ENCODE measurements at regions not wholly inside any gene's neighbourhood (a gene's known extent, or its start where the extent isn't known, plus 50 kb on each side); places are given as distances from the start of the nearest gene placed in this dataset.

GRCh38 chr7:50228148-50228547 lies 76.4 kb upstream of the IKZF1 start:
- TF ChIP-seq CTCF (IDR thresholded peaks at IDR 0.05; ENCODE audit: low read length): no peak
- TF ChIP-seq EZH2 (IDR thresholded peaks at IDR 0.05; ENCODE audit: borderline replicate concordance, low read length): no peak
